Natural killer cell treated with Interleukin-12 subunit alpha and Interleukin-12 subunit beta and Interleukin-15 and Interleukin-18, amount 100 ng/mL, for 72 hours (primary cell): ENCODE measurements at regions not wholly inside any gene's neighbourhood (a gene's known extent, or its start where the extent isn't known, plus 50 kb on each side); places are given as distances from the start of the nearest gene placed in this dataset.

Experiments used
- ATAC-seq, 2 donors: fragments of 150-1000 bp; cut with Tn5 transposase in 1 of 2; sonication (Bioruptor Pico), chemical (Tn5 transposase) in 1 of 2; 2 replicates each; pipeline ENCODE4 v1.10.0; 2021
- DNase-seq: peaks from one replicate; pipeline ENCODE4 v3.0.0; 2022; ENCODE audit warnings: low spot score
- H3K27ac Mint-ChIP-seq, 2 donors: 1 replicate in 1 of 2; 2 replicates in 1 of 2; pipeline ENCODE4 v1.8.0; 2022; ENCODE audit warnings: mixed read lengths in 2 of 2, mild to moderate bottlenecking in 1 of 2, moderate library complexity in 1 of 2
- H3K27me3 Mint-ChIP-seq, 2 donors: 1 replicate in 1 of 2; 2 replicates in 1 of 2; pipeline ENCODE4 v1.8.0; 2022; ENCODE audit warnings: mixed read lengths in 2 of 2
- H3K36me3 Mint-ChIP-seq: one replicate; pipeline ENCODE4 v1.8.0; 2022; ENCODE audit warnings: mixed read lengths
- H3K4me1 Mint-ChIP-seq, 2 donors: 1 replicate in 1 of 2; 2 replicates in 1 of 2; pipeline ENCODE4 v1.8.0; 2022; ENCODE audit warnings: low read depth in 2 of 2, mixed read lengths in 2 of 2, mild to moderate bottlenecking in 1 of 2
- H3K4me3 Mint-ChIP-seq: one replicate; pipeline ENCODE4 v1.8.0; 2022; ENCODE audit warnings: mixed read lengths
- H3K9me3 Mint-ChIP-seq: 2 replicates; pipeline ENCODE4 v1.8.0; 2022; ENCODE audit warnings: mixed read lengths

GRCh38 chr4:54971474-54971950 is 153.9 kb downstream of the KDR start:
- H3K27ac Mint-ChIP-seq: no peak overlapping the region
- H3K4me1 Mint-ChIP-seq: peaks cover 0 to 4% of the 10 kb centered on the region in 2 donors
- peaks cover 0 to 14% of the 10 kb centered on the region in 2 donors for H3K27me3 Mint-ChIP-seq
- no peak overlapping the region for H3K4me3 Mint-ChIP-seq
- ATAC-seq (no peak), DNase-seq (no peak)
- no peaks in the 10 kb centered on the region for H3K9me3 Mint-ChIP-seq
- no peaks in the 10 kb centered on the region for H3K36me3 Mint-ChIP-seq

- no peak for ATAC-seq
- DNase-seq: no peak
- Mint-ChIP-seq H3K36me3 (no peaks in the 10 kb centered on the region), H3K4me3 (no peak overlapping the region), H3K27me3 (peaks cover 0 to 6% of the 10 kb centered on the region in 2 donors), H3K9me3 (no peaks in the 10 kb centered on the region), H3K27ac (no peak overlapping the region), H3K4me1 (peaks cover 0 to 4% of the 10 kb centered on the region in 2 donors)
These were observed 158.1 kb downstream of the KDR start for GRCh38 chr4:54967289-54967688.

GRCh38 chr4:54961357-54961975 is 163.9 kb downstream of the KDR start:
- no peak for ATAC-seq

GRCh38 chr4:54959651-54960116 is 165.7 kb downstream of the KDR start:
- Mint-ChIP-seq H3K27ac (no peak overlapping the region), H3K36me3 (no peaks in the 10 kb centered on the region), H3K4me3 (no peak overlapping the region), H3K27me3 (no peaks in the 10 kb centered on the region), H3K9me3 (no peaks in the 10 kb centered on the region), H3K4me1 (peaks cover 19 to 21% of the 10 kb centered on the region in 2 donors)
- DNase-seq (no peak), ATAC-seq (no peak)

More at GRCh38 chr4:54961357-54961975, 163.9 kb downstream of the KDR start:
- Mint-ChIP-seq H3K9me3 (no peaks in the 10 kb centered on the region), H3K36me3 (no peaks in the 10 kb centered on the region), H3K27ac (no peak overlapping the region), H3K4me1 (peaks cover 19 to 21% of the 10 kb centered on the region in 2 donors), H3K4me3 (no peak overlapping the region), H3K27me3 (no peaks in the 10 kb centered on the region)
- no peak for DNase-seq

GRCh38 chr4:54959131-54959530 is 166.3 kb downstream of the KDR start:
- H3K27me3 Mint-ChIP-seq: no peaks in the 10 kb centered on the region
- ATAC-seq: no peak
- H3K4me3 Mint-ChIP-seq: no peak overlapping the region
- no peaks in the 10 kb centered on the region for H3K9me3 Mint-ChIP-seq
- H3K36me3 Mint-ChIP-seq: no peaks in the 10 kb centered on the region
- no peak overlapping the region for H3K27ac Mint-ChIP-seq
- H3K4me1 Mint-ChIP-seq: peaks cover 19 to 21% of the 10 kb centered on the region in 2 donors
- DNase-seq: no peak

- Mint-ChIP-seq H3K9me3 (no peaks in the 10 kb centered on the region), H3K36me3 (no peaks in the 10 kb centered on the region)
These were observed 167.2 kb downstream of the KDR start for GRCh38 chr4:54958236-54958635.

GRCh38 chr4:54954656-54955388 is 170.6 kb downstream of the KDR start:
- no peaks in the 10 kb centered on the region for H3K36me3 Mint-ChIP-seq
- no peak overlapping the region for H3K4me3 Mint-ChIP-seq
- H3K4me1 Mint-ChIP-seq: peaks cover 15 to 16% of the 10 kb centered on the region in 2 donors
- H3K27me3 Mint-ChIP-seq: no peaks in the 10 kb centered on the region
- ATAC-seq: no peak
- H3K27ac Mint-ChIP-seq: no peak overlapping the region
- no peak for DNase-seq
- no peaks in the 10 kb centered on the region for H3K9me3 Mint-ChIP-seq

More at GRCh38 chr4:54958236-54958635, 167.2 kb downstream of the KDR start:
- H3K27me3 Mint-ChIP-seq: no peaks in the 10 kb centered on the region
- ATAC-seq: peak in 1 of 2 donors; percentile 61
- peaks cover 19 to 21% of the 10 kb centered on the region in 2 donors for H3K4me1 Mint-ChIP-seq
- no peak for DNase-seq
- H3K4me3 Mint-ChIP-seq: peak overlapping the region; percentile 13
- H3K27ac Mint-ChIP-seq: peak overlapping the region in 1 of 2 donors; percentile 72

- no peak for ATAC-seq
- Mint-ChIP-seq H3K4me3 (no peak overlapping the region), H3K27me3 (no peaks in the 10 kb centered on the region), H3K4me1 (peaks cover 4 to 15% of the 10 kb centered on the region in 2 donors), H3K36me3 (no peaks in the 10 kb centered on the region), H3K9me3 (no peaks in the 10 kb centered on the region), H3K27ac (no peak overlapping the region)
- DNase-seq: no peak
These were observed 178.7 kb downstream of the KDR start for GRCh38 chr4:54946741-54947140.

- no peak for ATAC-seq
- peaks cover 10 to 24% of the 10 kb centered on the region in 2 donors for H3K4me1 Mint-ChIP-seq
- H3K27ac Mint-ChIP-seq: no peak overlapping the region
- H3K9me3 Mint-ChIP-seq: no peaks in the 10 kb centered on the region
- no peaks in the 10 kb centered on the region for H3K27me3 Mint-ChIP-seq
- no peaks in the 10 kb centered on the region for H3K36me3 Mint-ChIP-seq
- no peak for DNase-seq
- no peak overlapping the region for H3K4me3 Mint-ChIP-seq
These were observed 179.6 kb downstream of the KDR start for GRCh38 chr4:54945838-54946237.

GRCh38 chr4:54942721-54943120 is 182.7 kb downstream of the KDR start:
- no peaks in the 10 kb centered on the region for H3K36me3 Mint-ChIP-seq
- no peak for ATAC-seq
- peaks cover 0 to under 1% of the 10 kb centered on the region in 2 donors for H3K27me3 Mint-ChIP-seq
- peaks cover 10 to 24% of the 10 kb centered on the region in 2 donors for H3K4me1 Mint-ChIP-seq
- H3K9me3 Mint-ChIP-seq: no peaks in the 10 kb centered on the region
- DNase-seq: no peak
- no peak overlapping the region for H3K4me3 Mint-ChIP-seq
- H3K27ac Mint-ChIP-seq: peak overlapping the region in 1 of 2 donors; percentile 71

- Mint-ChIP-seq H3K27me3 (peaks cover 4 to 7% of the 10 kb centered on the region in 2 donors), H3K4me3 (peak overlapping the region; percentile 60), H3K36me3 (no peaks in the 10 kb centered on the region), H3K27ac (peak overlapping the region in 1 of 2 donors; percentile 71), H3K9me3 (no peaks in the 10 kb centered on the region), H3K4me1 (peaks cover 14 to 24% of the 10 kb centered on the region in 2 donors)
- peak; percentile 68 to 71 for ATAC-seq
- DNase-seq: no peak
These were observed 183.3 kb downstream of the KDR start for GRCh38 chr4:54941994-54942552.

GRCh38 chr4:54940996-54941865 is 184.2 kb downstream of the KDR start:
- H3K9me3 Mint-ChIP-seq: no peaks in the 10 kb centered on the region
- H3K27me3 Mint-ChIP-seq: peaks cover 4 to 7% of the 10 kb centered on the region in 2 donors
- no peaks in the 10 kb centered on the region for H3K36me3 Mint-ChIP-seq
- H3K4me3 Mint-ChIP-seq: peak overlapping the region; percentile 15
- H3K27ac Mint-ChIP-seq: peak overlapping the region in 1 of 2 donors; percentile 71
- ATAC-seq: no peak
- peaks cover 14 to 24% of the 10 kb centered on the region in 2 donors for H3K4me1 Mint-ChIP-seq
- DNase-seq: no peak

- no peak overlapping the region for H3K27ac Mint-ChIP-seq
- ATAC-seq (no peak), DNase-seq (no peak)
- no peak overlapping the region for H3K4me3 Mint-ChIP-seq
- no peaks in the 10 kb centered on the region for H3K9me3 Mint-ChIP-seq
- peaks cover 9 to 15% of the 10 kb centered on the region in 2 donors for H3K27me3 Mint-ChIP-seq
- no peaks in the 10 kb centered on the region for H3K36me3 Mint-ChIP-seq
- H3K4me1 Mint-ChIP-seq: peaks cover 13 to 14% of the 10 kb centered on the region in 2 donors
These were observed 187.9 kb downstream of the KDR start for GRCh38 chr4:54937501-54937900.
